Lung (tissue), 11 donors: ENCODE measurements at regions not wholly inside any gene's neighbourhood (a gene's known extent, or its start where the extent isn't known, plus 50 kb on each side); places are given as distances from the start of the nearest gene placed in this dataset.

Experiments
- ATAC-seq: fragments of 200-7000 bp; cut with Tn5 transposase; one replicate; pipeline ENCODE4 v1.9.1; 2020; ENCODE audit warnings: moderate number of reproducible peaks; ENCODE audit not compliant: insufficient read depth, low FRiP score
- DNase-seq, 3 donors: peaks; one replicate each; pipeline ENCODE4 v3.0.0-alpha.2; 2013 to 2017
- H3K27ac ChIP-seq, 2 donors: one replicate each; pipeline ENCODE4 v1.5.1; 2013; ENCODE audit warnings: mild to moderate bottlenecking in 2 of 2, moderate library complexity in 2 of 2, control low read depth in 1 of 2, inconsistent platforms in 1 of 2, low read depth in 1 of 2, low read length in 1 of 2
- H3K27me3 ChIP-seq, 3 donors: one replicate each; pipeline ENCODE4 v1.5.1; 2013; ENCODE audit warnings: low read length in 2 of 3; ENCODE audit not compliant: control insufficient read depth in 3 of 3, insufficient read depth in 3 of 3
- H3K36me3 ChIP-seq, 4 donors: one replicate each; pipeline ENCODE4 v1.5.1; 2013; ENCODE audit warnings: low read length in 4 of 4, mild to moderate bottlenecking in 1 of 4, moderate library complexity in 1 of 4; ENCODE audit not compliant: control insufficient read depth in 4 of 4, insufficient read depth in 4 of 4
- H3K4me1 ChIP-seq, 5 donors: one replicate each; pipeline ENCODE4 v1.5.1; 2013; ENCODE audit warnings: low read length in 5 of 5, mild to moderate bottlenecking in 2 of 5, moderate library complexity in 1 of 5; ENCODE audit not compliant: control insufficient read depth in 5 of 5, insufficient read depth in 5 of 5
- H3K4me3 ChIP-seq: one replicate; pipeline ENCODE4 v1.5.1; 2013; ENCODE audit warnings: mild to moderate bottlenecking, control low read depth, moderate library complexity
- H3K9ac ChIP-seq, 2 donors: one replicate each; pipeline ENCODE4 v1.5.1; 2013; ENCODE audit warnings: low read length in 2 of 2, control low read depth in 1 of 2; ENCODE audit not compliant: insufficient read depth in 1 of 2
- H3K9me3 ChIP-seq, 4 donors: one replicate each; pipeline ENCODE4 v1.5.1; 2013; ENCODE audit warnings: low read length in 3 of 4, mild to moderate bottlenecking in 1 of 4, moderate library complexity in 1 of 4; ENCODE audit not compliant: control insufficient read depth in 4 of 4, insufficient read depth in 3 of 4
- WGBS, 2 donors: extraction: QIAGEN DNeasy Blood & Tissue Kit; methylation state at CpG; one replicate each; pipeline ENCODE4 v1.1.7; 2013; 5-methylcytosine and 5-hydroxymethylcytosine counted together
- TF ChIP-seq, protein P1 (sequence below): IDR thresholded peaks from 2 replicates; pipeline ENCODE4 v1.5.1; 2012; ENCODE audit warnings: mild to moderate bottlenecking; ENCODE audit errors: control extremely low read depth, extremely low read depth
- donor health status: control.
- donor health status: control.
- donor health status: Bipolar disorder and iron deficiency.
- donor health status: healthy.
- donor health status: DM: yes; HTN: yes; CAD: no.

DNA sequence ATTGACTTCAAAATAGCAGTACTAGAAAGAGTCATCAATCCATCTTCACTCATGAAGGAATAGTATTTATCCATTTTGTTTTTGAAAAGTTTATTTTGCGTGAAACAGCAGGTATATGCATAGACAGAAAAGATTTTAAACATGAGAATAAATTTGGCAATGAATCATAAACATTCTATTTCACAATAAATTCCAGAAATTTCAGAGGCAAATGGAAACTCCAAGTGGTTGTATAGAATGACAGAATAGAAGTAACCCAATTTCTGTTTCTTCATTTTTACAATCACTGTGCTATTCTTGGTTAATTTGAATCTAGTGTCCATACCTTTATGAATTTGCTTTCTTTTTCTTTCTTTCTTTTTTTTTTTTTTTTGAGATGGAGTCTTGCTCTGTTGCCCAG, 173.0 kb upstream of the ECI2 start:
- Histone ChIP-seq H3K9me3 (peaks cover 0 to 10% (median 7%) of the 10 kb centered on the region in 4 donors), H3K4me1 (no peaks in the 10 kb centered on the region), H3K4me3 (no peak overlapping the region), H3K36me3 (no peaks in the 10 kb centered on the region), H3K27me3 (no peaks in the 10 kb centered on the region), H3K9ac (no peak overlapping the region), H3K27ac (no peak overlapping the region)
- TF ChIP-seq, protein P1, sequence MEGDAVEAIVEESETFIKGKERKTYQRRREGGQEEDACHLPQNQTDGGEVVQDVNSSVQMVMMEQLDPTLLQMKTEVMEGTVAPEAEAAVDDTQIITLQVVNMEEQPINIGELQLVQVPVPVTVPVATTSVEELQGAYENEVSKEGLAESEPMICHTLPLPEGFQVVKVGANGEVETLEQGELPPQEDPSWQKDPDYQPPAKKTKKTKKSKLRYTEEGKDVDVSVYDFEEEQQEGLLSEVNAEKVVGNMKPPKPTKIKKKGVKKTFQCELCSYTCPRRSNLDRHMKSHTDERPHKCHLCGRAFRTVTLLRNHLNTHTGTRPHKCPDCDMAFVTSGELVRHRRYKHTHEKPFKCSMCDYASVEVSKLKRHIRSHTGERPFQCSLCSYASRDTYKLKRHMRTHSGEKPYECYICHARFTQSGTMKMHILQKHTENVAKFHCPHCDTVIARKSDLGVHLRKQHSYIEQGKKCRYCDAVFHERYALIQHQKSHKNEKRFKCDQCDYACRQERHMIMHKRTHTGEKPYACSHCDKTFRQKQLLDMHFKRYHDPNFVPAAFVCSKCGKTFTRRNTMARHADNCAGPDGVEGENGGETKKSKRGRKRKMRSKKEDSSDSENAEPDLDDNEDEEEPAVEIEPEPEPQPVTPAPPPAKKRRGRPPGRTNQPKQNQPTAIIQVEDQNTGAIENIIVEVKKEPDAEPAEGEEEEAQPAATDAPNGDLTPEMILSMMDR: no peak
- DNase-seq (peak in 2 of 3 donors; percentile 17 to 29), ATAC-seq (no peak)
- 0 to 44% methylated on average over 1 of the region's 1 CpG for WGBS, 2 donors

DNA sequence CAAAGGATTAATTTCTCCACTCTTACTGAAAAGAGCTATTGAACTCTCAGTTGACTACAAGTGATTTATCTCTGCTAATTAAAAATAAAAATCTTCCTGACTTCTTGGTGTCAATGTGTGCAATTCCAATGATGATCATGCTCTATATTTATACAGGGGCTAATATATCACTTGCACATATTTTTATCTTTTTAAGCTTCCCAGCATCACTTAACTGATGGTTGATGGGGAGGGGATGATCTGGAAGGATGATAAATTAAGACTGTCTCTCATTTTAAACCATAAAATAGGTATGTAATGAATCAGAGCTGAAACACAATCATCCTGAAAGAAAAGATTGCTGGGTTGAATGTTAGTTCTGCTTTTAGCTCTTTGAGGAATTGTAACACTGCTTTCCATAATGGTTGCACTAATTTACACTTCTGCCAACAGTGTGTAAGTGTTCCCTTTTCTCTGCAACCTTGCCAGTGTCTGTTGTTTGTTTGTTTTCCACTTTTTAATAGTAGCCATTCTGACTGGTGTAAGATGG, 169.6 kb upstream of the ECI2 start:
- no peak for ATAC-seq
- Histone ChIP-seq H3K9me3 (peaks cover 0 to 5% (median 0%) of the 10 kb centered on the region in 4 donors), H3K4me1 (no peaks in the 10 kb centered on the region), H3K27ac (no peak overlapping the region), H3K27me3 (no peaks in the 10 kb centered on the region), H3K4me3 (no peak overlapping the region), H3K9ac (no peak overlapping the region), H3K36me3 (no peaks in the 10 kb centered on the region)
- TF ChIP-seq, protein P1: no peak
- DNase-seq: no peak

DNA sequence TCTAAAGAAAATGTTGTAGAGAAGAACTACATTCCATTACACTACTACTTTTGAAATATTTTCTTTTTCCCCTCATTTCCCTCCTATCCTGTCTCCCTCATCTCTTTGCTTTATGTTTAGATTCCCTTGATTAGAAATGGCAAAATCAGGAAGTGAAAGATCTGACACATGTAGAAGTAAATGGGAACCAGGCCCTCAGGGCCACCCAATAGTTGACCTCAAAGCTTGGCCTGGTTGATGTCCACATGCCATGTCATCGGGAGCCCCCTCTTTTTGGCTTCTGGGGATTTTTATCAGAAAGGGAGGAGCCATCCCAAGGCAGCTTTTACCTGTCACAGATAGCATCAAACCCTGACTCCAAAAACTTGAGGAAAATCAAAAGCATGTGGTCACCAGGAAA, 168.3 kb upstream of the ECI2 start:
- H3K36me3 ChIP-seq: no peaks in the 10 kb centered on the region
- no peak overlapping the region for H3K27ac ChIP-seq
- no peak overlapping the region for H3K9ac ChIP-seq
- peaks cover 0 to 2% (median 0%) of the 10 kb centered on the region in 4 donors for H3K9me3 ChIP-seq
- TF ChIP-seq, protein P1: no peak
- H3K4me1 ChIP-seq: no peaks in the 10 kb centered on the region
- H3K27me3 ChIP-seq: no peaks in the 10 kb centered on the region
- H3K4me3 ChIP-seq: no peak overlapping the region
- 62 to 70% methylated on average over 1 of the region's 1 CpG for WGBS, 2 donors
- no peak for DNase-seq
- no peak for ATAC-seq

DNA sequence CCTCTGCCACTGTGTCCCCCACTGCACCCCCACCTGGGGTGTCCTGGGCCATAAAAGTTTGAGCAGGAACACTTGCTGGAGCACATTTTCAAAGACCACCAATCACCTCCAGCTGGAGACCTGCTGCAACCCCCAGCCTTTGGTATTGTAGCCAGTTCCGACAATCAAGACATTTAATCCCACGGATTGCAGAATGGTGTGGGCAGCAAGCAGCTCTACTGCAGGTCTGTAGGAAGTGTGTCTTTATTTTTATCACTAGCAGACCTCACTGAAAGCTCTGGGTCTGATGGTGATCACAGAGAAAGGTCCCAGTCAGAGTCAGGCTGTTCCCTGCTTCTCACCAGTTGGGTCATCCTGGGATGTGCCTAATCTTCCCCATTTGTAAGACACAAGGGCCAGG, 167.1 kb upstream of the ECI2 start:
- Histone ChIP-seq H3K9me3 (peaks cover 0 to 7% (median 1%) of the 10 kb centered on the region in 4 donors), H3K27ac (no peak overlapping the region), H3K36me3 (no peaks in the 10 kb centered on the region), H3K9ac (no peak overlapping the region), H3K27me3 (no peaks in the 10 kb centered on the region), H3K4me3 (no peak overlapping the region), H3K4me1 (no peaks in the 10 kb centered on the region)
- WGBS, 2 donors: 93 to 96% methylated on average over 2 of the region's 2 CpGs
- DNase-seq (no peak), ATAC-seq (no peak)
- TF ChIP-seq, protein P1: no peak
